Adrenal gland (tissue), 5 donors: ENCODE measurements at regions not wholly inside any gene's neighbourhood (a gene's known extent, or its start where the extent isn't known, plus 50 kb on each side); places are given as distances from the start of the nearest gene placed in this dataset.

Experiments
- POLR2A ChIP-seq, 2 donors: fragments of 450-650 bp; IDR thresholded peaks; one replicate each; pipeline ENCODE4 v1.6.1; 2017; ENCODE audit warnings: antibody characterized with exemption in 2 of 2, mild to moderate bottlenecking in 2 of 2, moderate library complexity in 1 of 2
- TF ChIP-seq, protein P1 (sequence below), 6 experiments: fragments of 450-650 bp in 4 of 6; fragments of 200-600 bp in 2 of 6; sonication (generic) in 1 of 6; IDR thresholded peaks; 1 replicate in 5 of 6; 2 replicates in 1 of 6; pipeline versions ENCODE4 v1.5.1 to v1.8.0; 2016 to 2021; ENCODE audit warnings: antibody characterized with exemption in 6 of 6, mild to moderate bottlenecking in 2 of 6, moderate library complexity in 1 of 6
- donor health status: DM: no; HTN: no; CAD: no.

DNA sequence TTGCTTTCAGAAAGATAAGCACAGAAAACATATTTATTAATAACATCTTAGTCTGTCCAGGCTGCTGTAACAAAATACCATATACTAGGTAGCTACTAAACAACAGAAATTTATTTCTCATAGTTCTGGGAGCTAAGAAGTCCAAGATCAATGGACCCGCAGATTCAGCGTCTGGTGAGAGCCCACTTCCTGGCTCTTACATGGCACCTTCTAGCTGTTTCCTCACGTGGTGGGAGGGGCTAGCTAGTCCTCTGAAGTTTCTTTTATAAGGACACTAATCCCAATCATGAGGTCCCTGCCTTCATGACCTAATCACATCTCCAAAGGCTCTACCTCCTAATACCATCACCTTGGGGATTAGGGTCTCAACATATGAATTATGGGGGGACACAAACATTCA lies 57.2 kb upstream of the AFF2 start:
- TF ChIP-seq, protein P1, sequence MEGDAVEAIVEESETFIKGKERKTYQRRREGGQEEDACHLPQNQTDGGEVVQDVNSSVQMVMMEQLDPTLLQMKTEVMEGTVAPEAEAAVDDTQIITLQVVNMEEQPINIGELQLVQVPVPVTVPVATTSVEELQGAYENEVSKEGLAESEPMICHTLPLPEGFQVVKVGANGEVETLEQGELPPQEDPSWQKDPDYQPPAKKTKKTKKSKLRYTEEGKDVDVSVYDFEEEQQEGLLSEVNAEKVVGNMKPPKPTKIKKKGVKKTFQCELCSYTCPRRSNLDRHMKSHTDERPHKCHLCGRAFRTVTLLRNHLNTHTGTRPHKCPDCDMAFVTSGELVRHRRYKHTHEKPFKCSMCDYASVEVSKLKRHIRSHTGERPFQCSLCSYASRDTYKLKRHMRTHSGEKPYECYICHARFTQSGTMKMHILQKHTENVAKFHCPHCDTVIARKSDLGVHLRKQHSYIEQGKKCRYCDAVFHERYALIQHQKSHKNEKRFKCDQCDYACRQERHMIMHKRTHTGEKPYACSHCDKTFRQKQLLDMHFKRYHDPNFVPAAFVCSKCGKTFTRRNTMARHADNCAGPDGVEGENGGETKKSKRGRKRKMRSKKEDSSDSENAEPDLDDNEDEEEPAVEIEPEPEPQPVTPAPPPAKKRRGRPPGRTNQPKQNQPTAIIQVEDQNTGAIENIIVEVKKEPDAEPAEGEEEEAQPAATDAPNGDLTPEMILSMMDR (IDR thresholded peaks at IDR 0.05), result no peak
- TF ChIP-seq POLR2A (IDR thresholded peaks at IDR 0.05), result no peak
